Astrocyte (in vitro differentiated cells and primary cell): ENCODE measurements at regions not wholly inside any gene's neighbourhood (a gene's known extent, or its start where the extent isn't known, plus 50 kb on each side); places are given as distances from the start of the nearest gene placed in this dataset.
A peak's percentile ranks its signal among the peaks of the same experiment; 100 is the strongest.

Source experiments
- DNase-seq: peaks from one replicate; pipeline ENCODE4 v3.0.0-alpha.2; 2010; ENCODE audit warnings: low read depth
- FAIRE-seq: peaks from 2 replicates; lab custom pipeline; 2011; peaks lifted over from hg19 to GRCh38; lab: Jason Lieb, UNC
- H2AFZ ChIP-seq: 2 replicates; pipeline ENCODE4 v1.6.0; 2012; ENCODE audit warnings: low read depth, low read length, inconsistent platforms
- H3K27ac ChIP-seq: 2 replicates; pipeline ENCODE4 v1.5.1; 2011; ENCODE audit warnings: low read depth, low read length, inconsistent platforms
- H3K27me3 ChIP-seq: 2 replicates; pipeline ENCODE4 v1.6.0; 2011; ENCODE audit warnings: low read length, inconsistent platforms; ENCODE audit not compliant: insufficient read depth
- H3K36me3 ChIP-seq: 2 replicates; pipeline ENCODE4 v1.5.1; 2011; ENCODE audit warnings: low read length, inconsistent platforms; ENCODE audit not compliant: insufficient read depth
- H3K4me1 ChIP-seq: 2 replicates; pipeline ENCODE4 v1.5.1; 2011; ENCODE audit warnings: low read length, inconsistent platforms; ENCODE audit not compliant: insufficient read depth
- H3K4me2 ChIP-seq: 2 replicates; pipeline ENCODE4 v1.6.0; 2012; ENCODE audit warnings: low read length, inconsistent platforms
- H3K4me3 ChIP-seq: 2 replicates; pipeline ENCODE4 v1.5.1; 2011; ENCODE audit warnings: low read depth, mild to moderate bottlenecking, low read length, inconsistent platforms; ENCODE audit not compliant: insufficient read depth
- H3K79me2 ChIP-seq: 2 replicates; pipeline ENCODE4 v1.6.0; 2012; ENCODE audit warnings: mild to moderate bottlenecking, low read length, inconsistent platforms; ENCODE audit not compliant: insufficient read depth
- H3K9ac ChIP-seq: 2 replicates; pipeline ENCODE4 v1.6.0; 2012; ENCODE audit warnings: mild to moderate bottlenecking, low read length, inconsistent platforms
- H3K9me3 ChIP-seq: 2 replicates; pipeline ENCODE4 v1.5.1; 2012; ENCODE audit warnings: low read depth, mild to moderate bottlenecking, low read length, inconsistent platforms; ENCODE audit not compliant: insufficient read depth
- H4K20me1 ChIP-seq: 2 replicates; pipeline ENCODE4 v1.6.0; 2012; ENCODE audit warnings: low read length, inconsistent platforms; ENCODE audit not compliant: insufficient read depth
- H3K27ac Mint-ChIP-seq: one replicate; pipeline ENCODE4 v1.8.0; 2021; ENCODE audit warnings: mild to moderate bottlenecking, mixed read lengths; ENCODE audit not compliant: unreplicated experiment
- H3K27me3 Mint-ChIP-seq: one replicate; pipeline ENCODE4 v1.8.0; 2021; ENCODE audit warnings: low read depth, mixed read lengths; ENCODE audit not compliant: unreplicated experiment
- H3K36me3 Mint-ChIP-seq: one replicate; pipeline ENCODE4 v1.8.0; 2021; ENCODE audit warnings: low read depth, mixed read lengths; ENCODE audit not compliant: unreplicated experiment
- H3K4me1 Mint-ChIP-seq: one replicate; pipeline ENCODE4 v1.8.0; 2021; ENCODE audit warnings: low read depth, mixed read lengths; ENCODE audit not compliant: unreplicated experiment
- H3K4me3 Mint-ChIP-seq: one replicate; pipeline ENCODE4 v1.8.0; 2021; ENCODE audit warnings: mild to moderate bottlenecking, moderate library complexity, mixed read lengths; ENCODE audit not compliant: unreplicated experiment
- H3K9me3 Mint-ChIP-seq: one replicate; pipeline ENCODE4 v1.8.0; 2021; ENCODE audit warnings: mild to moderate bottlenecking, mixed read lengths; ENCODE audit not compliant: unreplicated experiment
- EZH2 ChIP-seq: IDR thresholded peaks from 2 replicates; pipeline ENCODE4 v1.6.1; 2012; ENCODE audit warnings: mild to moderate bottlenecking, low read length, inconsistent platforms; ENCODE audit not compliant: insufficient read depth
- TF ChIP-seq, protein P1 (sequence below): IDR thresholded peaks from 2 replicates; pipeline ENCODE4 v1.5.1; 2011; ENCODE audit warnings: low read depth, mild to moderate bottlenecking, inconsistent platforms, low read length, moderate library complexity; ENCODE audit not compliant: insufficient read depth

DNA sequence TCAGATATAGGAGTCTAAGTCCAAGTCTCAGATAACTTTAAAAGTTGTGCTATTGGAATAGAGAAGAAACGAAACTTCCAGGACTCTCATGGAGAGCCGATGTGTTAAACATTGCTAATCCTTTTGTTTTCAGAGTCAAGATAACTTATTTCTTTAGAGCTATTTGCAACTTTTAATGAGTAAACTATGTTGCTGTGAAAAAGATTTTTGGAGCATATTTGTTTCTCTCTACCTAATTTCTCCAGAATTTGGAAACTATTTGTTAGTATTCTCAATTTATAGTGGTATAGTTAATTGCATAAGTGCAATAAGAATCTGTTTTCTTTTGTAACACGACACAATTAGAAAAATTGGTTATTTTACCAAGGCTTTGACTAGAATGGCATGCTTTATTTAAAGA is 588.9 kb downstream of the NTRK3 start:
- no peak for FAIRE-seq

DNA sequence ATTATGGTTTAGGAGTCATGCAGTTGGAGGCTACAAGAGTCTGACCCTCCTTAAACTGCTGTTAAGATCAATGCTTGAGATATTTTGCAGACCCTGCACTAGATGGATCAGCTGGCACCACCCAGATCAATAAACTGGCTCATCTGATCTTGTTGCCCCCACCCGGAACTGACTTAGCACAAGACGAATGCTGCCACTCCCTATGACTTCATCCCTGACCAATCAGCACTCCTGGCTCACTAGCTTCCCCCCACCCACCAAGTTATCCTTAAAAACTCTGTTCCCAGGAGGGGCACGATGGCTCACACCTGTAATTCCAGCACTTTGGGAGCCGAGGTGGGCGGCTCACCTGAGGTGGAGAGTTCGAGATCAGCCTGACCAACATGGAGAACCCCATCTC is 594.0 kb downstream of the NTRK3 start:
- no peak for TF ChIP-seq EZH2
- TF ChIP-seq, protein P1, sequence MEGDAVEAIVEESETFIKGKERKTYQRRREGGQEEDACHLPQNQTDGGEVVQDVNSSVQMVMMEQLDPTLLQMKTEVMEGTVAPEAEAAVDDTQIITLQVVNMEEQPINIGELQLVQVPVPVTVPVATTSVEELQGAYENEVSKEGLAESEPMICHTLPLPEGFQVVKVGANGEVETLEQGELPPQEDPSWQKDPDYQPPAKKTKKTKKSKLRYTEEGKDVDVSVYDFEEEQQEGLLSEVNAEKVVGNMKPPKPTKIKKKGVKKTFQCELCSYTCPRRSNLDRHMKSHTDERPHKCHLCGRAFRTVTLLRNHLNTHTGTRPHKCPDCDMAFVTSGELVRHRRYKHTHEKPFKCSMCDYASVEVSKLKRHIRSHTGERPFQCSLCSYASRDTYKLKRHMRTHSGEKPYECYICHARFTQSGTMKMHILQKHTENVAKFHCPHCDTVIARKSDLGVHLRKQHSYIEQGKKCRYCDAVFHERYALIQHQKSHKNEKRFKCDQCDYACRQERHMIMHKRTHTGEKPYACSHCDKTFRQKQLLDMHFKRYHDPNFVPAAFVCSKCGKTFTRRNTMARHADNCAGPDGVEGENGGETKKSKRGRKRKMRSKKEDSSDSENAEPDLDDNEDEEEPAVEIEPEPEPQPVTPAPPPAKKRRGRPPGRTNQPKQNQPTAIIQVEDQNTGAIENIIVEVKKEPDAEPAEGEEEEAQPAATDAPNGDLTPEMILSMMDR, result no peak
- no peak for FAIRE-seq

More for the DNA sequence above, 588.9 kb downstream of the NTRK3 start:
- Histone ChIP-seq H3K4me1 (peaks cover 5% of the 10 kb centered on the region), H4K20me1 (no peaks in the 10 kb centered on the region), H3K79me2 (no peaks in the 10 kb centered on the region), H3K36me3 (no peaks in the 10 kb centered on the region), H3K27ac (no peak overlapping the region), H3K9ac (no peak overlapping the region), H3K27me3 (no peaks in the 10 kb centered on the region), H3K4me2 (no peak overlapping the region), H2AFZ (no peak overlapping the region), H3K4me3 (no peak overlapping the region), H3K9me3 (no peaks in the 10 kb centered on the region)
- peaks cover 6% of the 10 kb centered on the region for H3K9me3 Mint-ChIP-seq
- H3K4me1 Mint-ChIP-seq, result peaks cover 4% of the 10 kb centered on the region
- no peak for DNase-seq
- TF ChIP-seq EZH2, result no peak
- TF ChIP-seq, protein P1, result no peak
- H3K27ac Mint-ChIP-seq, result no peak overlapping the region
- H3K36me3 Mint-ChIP-seq, result no peaks in the 10 kb centered on the region
- no peak overlapping the region for H3K4me3 Mint-ChIP-seq
- H3K27me3 Mint-ChIP-seq, result no peaks in the 10 kb centered on the region

DNA sequence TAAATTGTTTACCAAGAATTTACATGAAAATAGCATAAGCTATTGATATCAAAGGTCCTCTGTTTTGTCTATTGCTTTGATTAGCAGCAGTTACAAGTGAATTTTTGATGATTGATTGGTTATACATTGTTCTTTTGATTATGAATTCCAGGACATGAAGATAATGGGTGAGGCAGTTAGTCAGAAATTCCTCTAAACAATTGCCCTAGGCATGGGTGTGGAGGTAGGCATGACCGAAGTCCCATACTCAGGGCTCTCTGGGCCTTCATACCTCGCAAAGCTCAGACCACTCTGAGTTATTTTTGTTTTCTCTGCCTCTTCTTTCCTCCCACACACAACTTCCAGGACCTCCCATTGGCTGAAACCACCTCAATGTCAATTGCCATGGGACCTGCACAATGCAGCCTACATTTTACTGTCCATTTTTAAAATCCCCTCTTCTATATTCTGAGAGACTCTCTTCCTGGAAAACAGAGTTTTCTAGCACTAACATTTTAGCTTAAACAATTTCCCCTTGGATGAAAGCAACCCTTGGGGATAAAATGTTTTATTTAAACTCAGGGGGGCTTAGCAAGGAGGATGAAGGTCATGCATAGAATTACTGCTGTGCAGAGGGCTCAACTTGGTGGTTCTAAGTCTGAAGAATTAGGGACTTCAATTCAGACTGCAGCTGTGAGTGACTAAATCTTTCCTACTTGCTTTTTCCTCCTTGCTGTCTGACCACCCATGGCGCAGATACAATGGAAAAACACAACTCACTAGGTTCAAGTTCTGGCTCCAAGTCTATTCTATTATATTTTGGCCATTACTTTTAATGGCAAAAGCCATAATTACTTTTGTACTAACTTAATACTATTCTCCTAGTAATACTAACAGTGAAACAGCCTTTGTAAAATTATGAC is 594.8 kb downstream of the NTRK3 start:
- Mint-ChIP-seq H3K4me3 (no peak overlapping the region), H3K9me3 (no peaks in the 10 kb centered on the region), H3K27ac (peak overlapping the region; percentile 30), H3K4me1 (peaks cover 11% of the 10 kb centered on the region), H3K36me3 (no peaks in the 10 kb centered on the region), H3K27me3 (no peaks in the 10 kb centered on the region)
- peak; percentile 63 for FAIRE-seq
- no peak for DNase-seq
- H4K20me1 ChIP-seq, result no peaks in the 10 kb centered on the region
- H3K79me2 ChIP-seq, result no peaks in the 10 kb centered on the region
- H3K36me3 ChIP-seq, result no peaks in the 10 kb centered on the region
- TF ChIP-seq, protein P1, result no peak
- no peak overlapping the region for H3K27ac ChIP-seq
- H3K27me3 ChIP-seq, result no peaks in the 10 kb centered on the region
- no peak overlapping the region for H3K4me3 ChIP-seq
- H3K9ac ChIP-seq, result no peak overlapping the region
- H3K4me1 ChIP-seq, result no peaks in the 10 kb centered on the region
- H3K9me3 ChIP-seq, result no peaks in the 10 kb centered on the region
- H3K4me2 ChIP-seq, result no peak overlapping the region
- H2AFZ ChIP-seq, result no peak overlapping the region

More for the DNA sequence above, 594.0 kb downstream of the NTRK3 start:
- H3K4me3 ChIP-seq, result no peak overlapping the region
- no peaks in the 10 kb centered on the region for H3K79me2 ChIP-seq
- Mint-ChIP-seq H3K9me3 (no peaks in the 10 kb centered on the region), H3K27ac (no peak overlapping the region), H3K4me1 (peaks cover 11% of the 10 kb centered on the region), H3K27me3 (no peaks in the 10 kb centered on the region), H3K36me3 (no peaks in the 10 kb centered on the region), H3K4me3 (no peak overlapping the region)
- H3K4me2 ChIP-seq, result no peak overlapping the region
- H3K9me3 ChIP-seq, result no peaks in the 10 kb centered on the region
- H3K4me1 ChIP-seq, result no peaks in the 10 kb centered on the region
- no peak overlapping the region for H2AFZ ChIP-seq
- DNase-seq, result no peak
- H3K9ac ChIP-seq, result no peak overlapping the region
- no peak overlapping the region for H3K27ac ChIP-seq
- H4K20me1 ChIP-seq, result no peaks in the 10 kb centered on the region
- no peaks in the 10 kb centered on the region for H3K27me3 ChIP-seq
- no peaks in the 10 kb centered on the region for H3K36me3 ChIP-seq
